Keratinocyte (primary cell): ENCODE measurements at regions not wholly inside any gene's neighbourhood (a gene's known extent, or its start where the extent isn't known, plus 50 kb on each side); places are given as distances from the start of the nearest gene placed in this dataset.

Experiments used
- DNase-seq: peaks from one replicate; pipeline ENCODE4 v3.0.0-alpha.2; 2011; ENCODE audit warnings: low read depth, missing footprints, low spot score
- FAIRE-seq: peaks from 2 replicates; lab custom pipeline; 2011; peaks lifted over from hg19 to GRCh38; lab: Jason Lieb, UNC
- H2AFZ ChIP-seq: 2 replicates; pipeline ENCODE4 v1.6.0; 2012; ENCODE audit warnings: low read length, control low read depth, inconsistent platforms; ENCODE audit not compliant: control insufficient read depth
- H3K27ac ChIP-seq: 2 replicates; pipeline ENCODE4 v1.5.1; 2011; ENCODE audit warnings: low read length; ENCODE audit not compliant: control insufficient read depth, insufficient read depth
- H3K27me3 ChIP-seq: 3 replicates; pipeline ENCODE4 v1.6.0; 2011; ENCODE audit warnings: low read length; ENCODE audit not compliant: control insufficient read depth, insufficient read depth; ENCODE audit errors: extremely low read depth
- H3K36me3 ChIP-seq, 2 experiments: 2 replicates in 1 of 2; 3 replicates in 1 of 2; pipeline ENCODE4 v1.5.1; 2011; ENCODE audit warnings: low read length in 2 of 2, mild to moderate bottlenecking in 1 of 2; ENCODE audit not compliant: control insufficient read depth in 2 of 2, insufficient read depth in 2 of 2; ENCODE audit errors: extremely low read depth in 1 of 2
- H3K4me1 ChIP-seq: 3 replicates; pipeline ENCODE4 v1.5.1; 2011; ENCODE audit warnings: low read length; ENCODE audit not compliant: control insufficient read depth, insufficient read depth; ENCODE audit errors: extremely low read depth
- H3K4me2 ChIP-seq: 3 replicates; pipeline ENCODE4 v1.6.0; 2011; ENCODE audit warnings: low read depth, low read length; ENCODE audit not compliant: control insufficient read depth, insufficient read depth; ENCODE audit errors: extremely low read depth
- H3K4me3 ChIP-seq, 3 experiments: fragments of 200-600 bp in 1 of 3; sonication (generic) in 1 of 3; 2 replicates in 2 of 3; 3 replicates in 1 of 3; pipeline ENCODE4 v1.5.1; 2011 to 2016; ENCODE audit warnings: low read length in 3 of 3, mild to moderate bottlenecking in 3 of 3, control low read depth in 2 of 3, inconsistent platforms in 1 of 3, low read depth in 1 of 3, mixed read lengths in 1 of 3, mixed run types in 1 of 3, moderate library complexity in 1 of 3; ENCODE audit not compliant: control insufficient read depth in 2 of 3, insufficient read depth in 2 of 3; ENCODE audit errors: extremely low read depth in 1 of 3
- H3K79me2 ChIP-seq: 2 replicates; pipeline ENCODE4 v1.6.0; 2012; ENCODE audit warnings: low read length; ENCODE audit not compliant: control insufficient read depth, insufficient read depth
- H3K9ac ChIP-seq: 3 replicates; pipeline ENCODE4 v1.6.0; 2011; ENCODE audit warnings: low read length; ENCODE audit not compliant: control insufficient read depth, insufficient read depth; ENCODE audit errors: extremely low read depth
- H3K9me1 ChIP-seq: 3 replicates; pipeline ENCODE4 v1.6.0; 2011; ENCODE audit warnings: low read length; ENCODE audit not compliant: control insufficient read depth, insufficient read depth; ENCODE audit errors: extremely low read depth
- H3K9me3 ChIP-seq: 2 replicates; pipeline ENCODE4 v1.5.1; 2012; ENCODE audit warnings: low read depth, low read length; ENCODE audit not compliant: control insufficient read depth
- H4K20me1 ChIP-seq: 3 replicates; pipeline ENCODE4 v1.6.0; 2011; ENCODE audit warnings: low read length; ENCODE audit not compliant: control insufficient read depth, insufficient read depth; ENCODE audit errors: extremely low read depth
- CTCF ChIP-seq, 3 experiments: IDR thresholded peaks in 1 of 3; conservative IDR thresholded peaks in 1 of 3; optimal IDR thresholded peaks in 1 of 3; 2 replicates in 2 of 3; 3 replicates in 1 of 3; pipeline versions ENCODE3 to v1.5.1; 2011; ENCODE audit warnings: low read length in 3 of 3, mild to moderate bottlenecking in 3 of 3, moderate library complexity in 2 of 3, control low read depth in 1 of 3, inconsistent platforms in 1 of 3; ENCODE audit not compliant: insufficient read depth in 2 of 3; ENCODE audit errors: extremely low read depth in 1 of 3
- EZH2 ChIP-seq: IDR thresholded peaks from one replicate; pipeline ENCODE4 v1.6.1; 2012; ENCODE audit warnings: inconsistent platforms, mild to moderate bottlenecking, low read length, moderate library complexity
- dilution Hi-C: fragments of 300-500 bp; cut with MboI; formaldehyde crosslinking; loops from one replicate; pipeline ENCODE4 v1.7.0; 2020; ENCODE audit warnings: low sequenced_read_pairs; ENCODE audit not compliant: extremely low pct_ligation_motif_present

DNA sequence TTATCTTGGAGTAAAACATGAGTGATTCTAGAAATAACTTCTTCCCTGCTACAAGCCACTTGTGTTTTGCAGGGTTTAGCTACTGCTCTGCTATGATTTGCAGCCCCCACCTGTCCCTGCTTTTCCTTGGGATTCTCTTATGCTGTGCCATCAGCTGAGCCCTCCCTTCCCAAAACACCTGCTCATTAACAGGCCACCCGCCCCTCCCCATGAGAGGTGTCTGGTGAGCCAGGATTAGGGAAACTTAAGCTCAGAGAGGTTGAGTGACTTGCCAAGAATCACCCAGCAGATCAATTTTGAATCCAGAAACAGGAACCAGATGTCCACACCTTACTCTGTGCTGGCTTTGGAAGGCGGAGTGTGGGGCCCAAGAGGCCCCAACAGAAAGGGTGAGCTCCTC is 111.7 kb upstream of the CXCL14 start:
- H3K36me3 ChIP-seq: no peaks in the 10 kb centered on the region
- FAIRE-seq (no peak), DNase-seq (no peak)
- no peak overlapping the region for H3K4me3 ChIP-seq
- H4K20me1 ChIP-seq: no peaks in the 10 kb centered on the region
- H3K4me2 ChIP-seq: no peak overlapping the region
- H3K4me1 ChIP-seq: peaks cover 22% of the 10 kb centered on the region
- H3K79me2 ChIP-seq: no peaks in the 10 kb centered on the region
- no peaks in the 10 kb centered on the region for H3K9me3 ChIP-seq
- no peak overlapping the region for H3K9ac ChIP-seq
- no peaks in the 10 kb centered on the region for H3K27me3 ChIP-seq
- dilution Hi-C loops: no loop called here
- H2AFZ ChIP-seq: no peak overlapping the region
- no peak overlapping the region for H3K27ac ChIP-seq
- H3K9me1 ChIP-seq: no peaks in the 10 kb centered on the region
- no peak for TF ChIP-seq CTCF (optimal IDR thresholded peaks at IDR 0.05 in 1 of 3, IDR thresholded peaks at IDR 0.05 in 1 of 3, conservative IDR thresholded peaks at IDR 0.05 in 1 of 3; ENCODE audit: extremely low read depth in 1 of 3, insufficient read depth in 2 of 3, low read length in 3 of 3)
- no peak for TF ChIP-seq EZH2

DNA sequence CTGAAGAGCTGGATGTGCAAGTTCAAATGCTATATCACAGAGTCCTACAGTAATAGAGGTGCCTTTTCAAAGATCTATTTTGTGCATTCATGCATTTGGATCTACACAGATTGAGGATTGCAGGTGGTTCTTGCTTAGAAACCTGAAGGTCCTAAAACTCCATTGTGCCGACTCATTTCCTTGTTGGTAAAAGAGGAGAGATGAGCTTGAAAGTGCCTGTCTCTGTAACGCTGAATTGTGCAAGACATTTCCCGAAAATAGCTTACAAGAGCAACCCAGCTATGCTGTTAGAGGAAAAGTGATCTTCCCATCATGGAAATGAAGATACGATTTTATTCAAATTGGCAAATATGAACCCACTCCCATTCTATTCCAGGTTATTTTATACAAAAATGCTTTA is 110.7 kb upstream of the CXCL14 start:
- no peak for TF ChIP-seq EZH2
- TF ChIP-seq CTCF (optimal IDR thresholded peaks at IDR 0.05 in 1 of 3, IDR thresholded peaks at IDR 0.05 in 1 of 3, conservative IDR thresholded peaks at IDR 0.05 in 1 of 3; ENCODE audit: extremely low read depth in 1 of 3, insufficient read depth in 2 of 3, low read length in 3 of 3): no peak
- DNase-seq (no peak), FAIRE-seq (no peak)
- Histone ChIP-seq H3K27me3 (no peaks in the 10 kb centered on the region), H2AFZ (no peak overlapping the region), H3K9ac (no peak overlapping the region), H4K20me1 (no peaks in the 10 kb centered on the region), H3K36me3 (no peaks in the 10 kb centered on the region), H3K4me3 (no peak overlapping the region), H3K4me1 (peaks cover 22% of the 10 kb centered on the region), H3K9me1 (no peaks in the 10 kb centered on the region), H3K27ac (no peak overlapping the region), H3K4me2 (no peak overlapping the region), H3K79me2 (no peaks in the 10 kb centered on the region), H3K9me3 (no peaks in the 10 kb centered on the region)
- dilution Hi-C loops: no loop called here
